Stimulated activated CD4-positive, alpha-beta T cell treated with anti-CD3 and anti-CD28 coated beads, TNF-alpha, amount 100 ng/mL, for 4 hours (primary cell): ENCODE measurements at regions not wholly inside any gene's neighbourhood (a gene's known extent, or its start where the extent isn't known, plus 50 kb on each side); places are given as distances from the start of the nearest gene placed in this dataset.
"Not testable (repeated sequence)": the region's sequence is repeated elsewhere in the genome, so short reads cannot be mapped to it uniquely, and the experiment has no call there.

ENCODE experiments used
- DNase-seq, 3 experiments: peaks; one replicate each; pipeline ENCODE4 v3.0.0-alpha.2; 2020; ENCODE audit warnings: low read depth in 3 of 3

DNA sequence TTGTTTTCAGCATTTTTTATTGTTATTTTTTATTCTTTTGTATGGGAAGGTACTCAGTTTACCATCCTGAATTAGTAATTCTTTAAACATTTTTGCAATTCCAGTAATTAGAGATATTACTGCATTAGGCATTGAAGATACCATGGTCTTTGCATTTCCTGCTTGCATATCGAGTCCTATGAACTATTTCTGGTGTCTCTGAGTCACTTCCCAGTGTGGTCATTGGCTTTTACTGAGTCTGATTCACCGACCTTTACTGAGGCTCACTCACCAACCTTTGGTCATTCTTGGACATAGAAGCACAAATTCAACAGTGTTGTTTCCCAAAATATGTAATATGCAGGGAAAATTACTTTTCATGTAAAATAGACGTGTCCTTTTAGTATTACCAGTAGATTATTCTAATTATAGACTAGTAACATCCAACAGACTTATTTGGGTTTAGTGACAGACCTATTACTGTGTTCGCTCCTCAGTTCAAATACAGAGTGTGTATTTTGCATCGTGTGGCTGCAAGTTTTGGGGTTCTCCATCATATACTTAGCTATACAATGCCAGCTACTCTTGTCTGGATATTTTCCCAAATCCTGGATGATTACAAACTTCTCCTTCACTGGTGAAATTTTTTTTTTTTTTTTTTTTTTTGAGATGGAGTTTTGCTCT lies 180.7 kb upstream of the PRSS1 start:
- no peak for DNase-seq

DNA sequence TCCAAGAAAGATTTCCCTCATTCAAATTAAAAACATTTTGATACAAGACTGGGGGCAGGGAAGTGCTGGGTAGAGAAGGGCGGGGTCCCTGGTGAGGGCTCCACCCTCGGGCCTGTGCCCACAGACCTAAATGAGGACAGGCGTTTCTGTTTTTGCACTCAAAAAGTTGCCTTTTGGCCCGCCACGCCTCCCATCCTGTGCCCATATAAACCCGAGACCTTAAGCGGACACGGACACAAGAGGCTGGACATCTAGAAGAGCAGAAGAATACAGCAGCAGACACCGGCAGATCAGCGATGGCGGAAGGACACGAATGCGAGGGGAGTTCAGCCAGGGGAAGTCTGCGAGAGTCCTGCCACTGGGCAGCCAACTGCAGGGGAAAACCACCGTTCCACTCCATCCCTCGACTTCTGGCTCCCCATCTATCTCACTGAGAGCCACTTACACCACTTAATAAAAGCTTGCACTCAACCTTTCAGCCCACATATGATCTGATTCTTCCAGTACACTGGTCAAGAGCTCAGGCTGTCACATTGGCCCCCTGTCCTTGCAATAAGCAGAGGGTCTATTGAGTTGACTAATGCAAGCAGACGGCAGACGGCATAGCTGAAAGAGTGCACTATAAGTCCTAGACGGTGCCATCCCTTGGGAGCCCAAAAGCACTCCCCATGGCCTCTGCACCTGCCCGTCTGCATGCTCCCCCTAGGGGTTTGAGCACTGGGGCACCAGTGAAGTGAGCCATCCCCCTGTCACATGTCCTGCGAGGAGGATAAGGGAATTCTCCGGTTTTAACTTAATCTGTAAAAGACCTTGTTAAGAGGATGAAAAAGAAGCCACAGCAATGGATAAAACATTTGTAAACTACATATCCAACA lies 181.8 kb upstream of the PRSS1 start:
- no peak for DNase-seq

DNA sequence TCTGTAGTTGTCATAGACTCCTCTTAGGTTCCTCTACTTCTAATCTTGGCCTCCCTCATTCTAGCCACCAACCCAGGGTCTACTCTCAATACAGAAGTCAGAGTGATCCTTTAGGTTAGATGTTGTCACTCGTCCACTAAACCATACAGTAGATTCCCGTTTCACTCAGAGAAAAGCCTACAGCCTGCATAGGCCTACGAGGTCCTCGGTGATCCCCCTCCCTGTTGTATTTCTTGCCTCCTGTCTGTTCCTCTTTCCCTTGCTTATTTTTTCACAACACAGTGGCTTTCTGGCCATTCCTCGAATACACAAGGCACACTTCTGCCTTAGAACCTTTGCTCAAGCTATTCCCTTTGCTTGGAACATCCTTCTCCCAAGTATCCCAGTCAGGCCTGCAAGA lies 183.0 kb upstream of the PRSS1 start:
- no peak for DNase-seq

DNA sequence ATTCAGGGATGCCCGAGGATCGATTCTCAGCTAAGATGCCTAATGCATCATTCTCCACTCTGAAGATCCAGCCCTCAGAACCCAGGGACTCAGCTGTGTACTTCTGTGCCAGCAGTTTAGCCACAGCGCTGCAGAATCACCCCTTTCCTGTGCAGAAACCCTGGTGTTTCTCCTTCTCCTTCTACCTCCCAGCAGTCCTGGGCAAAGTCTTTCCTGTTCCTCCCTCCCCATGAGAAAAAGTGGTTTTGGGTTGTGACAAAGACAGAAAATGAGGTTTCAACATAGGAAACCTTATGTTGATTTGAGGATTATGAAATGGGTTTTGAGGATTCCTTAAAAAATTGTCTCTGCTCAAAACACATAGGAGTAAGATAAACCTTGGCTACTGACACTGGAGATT lies 185.1 kb upstream of the PRSS1 start:
- not testable (repeated sequence) for DNase-seq

DNA sequence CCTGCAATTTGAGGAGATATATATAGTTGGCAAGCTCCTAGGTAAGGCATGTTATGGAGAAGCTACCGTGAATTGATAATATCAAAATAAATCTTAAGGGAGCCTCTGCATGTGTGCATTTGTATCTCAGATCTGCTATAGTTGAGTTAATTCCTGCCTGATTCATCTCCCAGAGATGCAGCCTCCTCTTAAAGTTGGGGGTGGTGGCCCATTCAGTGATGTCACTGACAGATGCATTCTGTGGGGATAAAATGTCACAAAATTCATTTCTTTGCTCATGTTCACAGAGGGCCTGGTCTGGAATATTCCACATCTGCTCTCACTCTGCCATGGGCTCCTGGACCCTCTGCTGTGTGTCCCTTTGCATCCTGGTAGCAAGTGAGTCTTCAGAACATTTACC lies 185.8 kb upstream of the PRSS1 start:
- DNase-seq: no peak

DNA sequence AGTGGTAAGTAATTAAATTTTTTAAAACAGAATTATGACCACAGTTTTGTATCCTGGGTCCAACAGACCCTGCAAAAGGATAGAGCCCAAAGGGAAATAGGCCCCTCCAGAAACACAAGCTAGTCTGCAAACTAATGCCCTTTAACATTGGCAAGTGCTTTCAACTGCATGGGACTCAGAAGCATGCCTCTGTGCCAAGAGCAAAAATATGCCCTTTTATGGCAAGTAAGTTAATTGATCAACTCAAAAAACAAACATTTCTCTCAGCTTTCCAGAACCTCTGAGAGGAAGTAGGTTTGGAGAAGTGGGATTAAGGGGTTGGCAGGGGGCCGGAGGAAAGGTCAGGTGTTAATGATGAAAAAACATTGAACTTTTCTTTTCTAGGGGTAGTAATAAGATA lies 186.6 kb upstream of the PRSS1 start:
- DNase-seq: no peak

DNA sequence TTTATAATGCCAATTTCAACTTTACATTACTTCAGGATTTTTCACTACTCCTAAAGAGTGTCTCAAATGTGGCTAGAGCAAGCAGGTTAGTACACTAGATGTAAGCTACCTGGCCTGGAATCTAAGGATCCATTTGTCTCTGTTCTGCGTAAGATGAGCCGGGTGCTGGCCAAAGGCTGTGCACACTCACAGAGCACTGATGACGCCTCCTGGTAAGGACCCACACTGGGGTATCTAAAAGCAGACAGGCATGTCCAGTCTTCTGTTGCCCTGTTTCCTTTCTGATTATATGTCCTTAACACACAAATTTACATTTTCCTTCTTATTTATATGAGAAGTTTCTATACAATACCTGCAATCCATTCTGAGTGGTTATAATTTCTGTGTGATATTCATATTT lies 187.9 kb upstream of the PRSS1 start:
- not testable (repeated sequence) for DNase-seq

DNA sequence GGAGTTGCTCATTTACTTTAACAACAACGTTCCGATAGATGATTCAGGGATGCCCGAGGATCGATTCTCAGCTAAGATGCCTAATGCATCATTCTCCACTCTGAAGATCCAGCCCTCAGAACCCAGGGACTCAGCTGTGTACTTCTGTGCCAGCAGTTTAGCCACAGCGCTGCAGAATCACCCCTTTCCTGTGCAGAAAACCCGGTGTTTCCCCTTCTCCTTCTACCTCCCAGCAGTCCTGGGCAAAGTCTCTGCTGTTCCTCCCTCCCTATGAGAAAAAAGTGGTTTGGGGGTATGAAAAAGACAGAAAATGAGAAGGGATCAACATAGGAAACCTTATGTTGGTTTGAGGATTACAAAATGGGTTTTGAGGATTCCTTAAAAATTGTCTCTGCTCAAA lies 188.5 kb upstream of the PRSS1 start:
- DNase-seq: not testable (repeated sequence)

DNA sequence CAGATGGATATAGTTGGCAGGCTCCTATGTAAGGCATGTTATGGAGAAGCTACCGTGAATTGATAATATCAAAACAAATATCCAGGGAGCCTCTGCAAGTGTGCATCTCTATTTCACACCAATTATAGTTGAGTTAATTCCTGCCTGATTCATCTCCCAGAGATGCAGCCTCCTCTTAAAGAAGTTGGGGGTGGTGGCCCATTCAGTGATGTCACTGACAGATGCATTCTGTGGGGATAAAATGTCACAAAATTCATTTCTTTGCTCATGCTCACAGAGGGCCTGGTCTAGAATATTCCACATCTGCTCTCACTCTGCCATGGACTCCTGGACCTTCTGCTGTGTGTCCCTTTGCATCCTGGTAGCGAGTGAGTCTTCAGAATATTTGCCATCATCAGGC lies 189.1 kb upstream of the PRSS1 start:
- no peak for DNase-seq

DNA sequence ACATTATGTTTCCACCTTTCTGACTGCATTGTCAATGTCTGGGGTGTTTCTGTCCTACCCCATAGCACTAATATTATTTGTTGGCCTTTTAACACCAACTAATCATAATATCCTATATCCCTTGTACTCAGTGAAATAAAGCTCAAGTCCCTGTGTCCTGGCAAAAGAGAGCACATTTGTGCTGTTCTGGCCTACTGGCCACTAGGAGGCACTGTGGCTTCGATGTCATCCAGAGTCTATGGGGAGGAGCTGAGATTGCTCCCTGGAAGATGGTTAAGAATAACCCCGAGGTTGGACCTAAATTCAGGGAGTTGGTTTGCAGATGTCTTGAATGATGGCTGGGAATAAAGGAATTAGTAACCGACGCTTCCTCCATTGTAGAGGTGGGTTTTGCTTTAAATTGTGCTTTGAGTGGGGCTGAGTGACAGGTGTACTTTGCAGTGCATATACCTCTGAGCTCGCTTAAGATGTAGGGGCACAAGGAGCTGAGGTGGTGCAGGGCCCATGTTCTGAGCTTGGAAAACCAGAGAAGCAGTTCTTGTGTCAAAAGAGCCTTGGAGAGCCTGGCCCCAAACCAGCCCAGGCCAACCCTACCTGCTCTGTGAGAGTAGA lies 191.2 kb upstream of the PRSS1 start:
- DNase-seq: peak in 2 of 3 experiments; percentile 4 to 24

DNA sequence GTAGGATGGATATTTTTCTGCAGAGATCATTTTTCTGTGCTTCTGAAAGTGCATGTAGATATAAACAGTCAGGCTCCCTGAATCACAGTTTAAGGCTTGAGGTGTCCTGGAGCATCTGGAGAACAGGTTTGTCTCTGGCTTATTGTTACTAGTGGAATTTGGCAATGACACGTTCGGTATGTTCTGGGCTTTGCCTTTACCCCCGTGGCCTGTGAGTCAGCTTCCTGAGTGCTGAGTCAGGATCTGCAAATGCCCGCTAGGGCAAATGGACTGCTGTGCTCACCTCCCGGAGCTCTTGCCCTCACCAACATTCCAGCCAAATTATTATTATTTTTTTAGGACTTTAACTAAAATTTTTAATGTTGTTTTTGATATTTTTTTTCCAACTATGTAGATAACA lies 192.5 kb upstream of the PRSS1 start:
- DNase-seq: no peak

DNA sequence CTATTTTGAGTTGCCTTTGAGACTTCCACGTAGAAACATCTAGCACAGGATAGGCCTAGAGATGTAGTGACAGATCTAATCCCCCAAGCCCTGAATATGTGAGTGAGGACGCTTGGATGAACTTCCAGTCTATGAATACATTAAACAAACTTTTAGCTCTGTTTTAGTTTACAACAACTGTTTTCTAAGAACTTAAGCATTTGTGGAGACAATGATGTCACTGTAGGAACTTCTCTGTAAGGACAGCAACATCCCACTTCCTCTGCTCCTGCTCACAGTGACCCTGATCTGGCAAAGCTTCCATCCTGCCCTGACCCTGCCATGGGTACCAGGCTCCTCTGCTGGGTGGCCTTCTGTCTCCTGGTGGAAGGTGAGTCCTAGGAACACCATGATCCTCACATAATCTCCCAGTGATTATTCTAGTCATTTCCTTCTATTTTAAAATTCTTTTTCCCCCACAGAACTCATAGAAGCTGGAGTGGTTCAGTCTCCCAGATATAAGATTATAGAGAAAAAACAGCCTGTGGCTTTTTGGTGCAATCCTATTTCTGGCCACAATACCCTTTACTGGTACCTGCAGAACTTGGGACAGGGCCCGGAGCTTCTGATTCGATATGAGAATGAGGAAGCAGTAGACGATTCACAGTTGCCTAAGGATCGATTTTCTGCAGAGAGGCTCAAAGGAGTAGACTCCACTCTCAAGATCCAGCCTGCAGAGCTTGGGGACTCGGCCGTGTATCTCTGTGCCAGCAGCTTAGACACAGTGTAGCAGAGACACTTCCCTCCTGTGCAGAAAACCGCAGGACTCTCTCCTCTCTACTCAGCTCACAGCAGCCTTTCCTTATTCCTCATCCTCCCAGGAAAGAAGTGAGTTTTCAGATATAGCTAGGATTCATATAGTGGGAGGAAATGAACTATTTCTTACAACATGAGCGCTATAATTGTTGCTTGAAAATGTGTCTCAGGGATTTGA lies 194.4 kb upstream of the PRSS1 start:
- no peak for DNase-seq

DNA sequence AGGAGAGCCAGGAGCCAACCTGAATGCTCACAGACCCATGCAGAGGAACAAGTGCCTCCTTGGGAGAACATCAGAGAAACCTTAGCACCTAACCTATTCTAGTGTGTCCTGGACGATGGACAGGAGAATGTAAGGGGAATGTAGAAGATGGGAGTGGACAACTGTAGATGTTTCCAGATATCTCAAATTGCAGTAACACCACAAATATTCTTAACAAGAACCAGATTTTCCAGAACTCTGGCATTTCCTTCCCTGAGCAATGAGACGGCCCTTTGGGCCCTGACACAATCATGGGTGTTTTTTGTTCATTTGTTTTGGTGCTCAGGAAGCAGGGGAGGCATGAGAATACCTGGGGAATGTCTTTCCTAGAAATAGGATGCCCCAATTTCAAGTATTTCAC lies 196.1 kb upstream of the PRSS1 start:
- no peak for DNase-seq

DNA sequence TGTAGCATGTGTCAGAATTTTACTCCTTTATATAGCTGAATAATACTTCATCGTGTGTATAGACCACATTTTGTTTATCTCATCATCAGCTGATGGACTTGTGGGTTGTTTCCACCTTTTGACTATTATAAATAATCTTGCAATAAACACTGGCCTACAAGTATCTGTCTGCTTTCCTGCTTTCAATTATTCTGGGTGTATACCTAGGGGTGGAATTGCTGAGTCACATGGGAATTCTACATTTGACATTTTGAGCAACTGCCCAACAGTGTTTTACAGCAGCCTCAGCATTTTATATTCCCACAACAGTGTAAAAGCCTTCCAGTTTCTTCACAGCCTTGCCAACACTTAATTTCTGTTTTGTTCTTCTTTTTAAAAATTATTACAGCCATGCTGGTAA lies 200.3 kb upstream of the PRSS1 start:
- no peak for DNase-seq

DNA sequence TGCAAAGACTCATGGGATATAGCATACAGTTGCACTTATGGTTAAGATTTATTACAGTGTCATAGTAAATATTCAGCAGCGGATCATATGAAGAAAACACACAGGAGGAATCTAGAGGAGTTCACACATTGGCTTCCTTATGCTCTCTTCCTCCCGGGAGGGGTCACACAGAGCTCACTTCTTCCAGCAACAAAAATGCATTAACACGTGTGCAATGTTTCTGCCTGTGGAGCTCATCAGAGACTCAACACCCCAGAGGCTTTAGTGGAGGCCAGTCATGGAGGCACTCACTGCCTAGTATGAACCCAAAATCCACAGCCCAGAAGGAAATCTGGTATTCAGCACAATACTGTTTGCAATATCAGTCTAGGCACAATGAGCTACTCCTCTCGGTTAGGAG lies 202.8 kb upstream of the PRSS1 start:
- no peak for DNase-seq

DNA sequence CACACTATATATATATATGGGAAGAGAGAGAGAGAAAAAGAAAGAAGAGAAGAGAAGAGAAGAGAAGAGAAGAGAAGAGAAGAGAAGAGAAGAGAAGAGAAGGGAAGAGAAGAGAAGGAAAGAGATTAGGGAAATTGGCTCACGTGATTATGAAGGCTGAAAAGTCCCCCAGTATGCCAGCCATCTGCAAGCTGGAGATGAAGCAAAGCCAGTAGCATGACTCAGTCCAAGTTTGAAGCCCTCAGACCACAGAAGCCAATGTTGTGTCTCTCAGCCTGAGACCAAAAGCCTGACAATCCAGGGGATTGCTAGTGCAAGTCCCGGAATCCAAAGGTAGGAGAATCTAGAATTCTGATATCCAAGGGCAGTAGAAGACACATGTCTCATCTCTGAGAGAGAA lies 206.3 kb upstream of the PRSS1 start:
- DNase-seq: no peak

DNA sequence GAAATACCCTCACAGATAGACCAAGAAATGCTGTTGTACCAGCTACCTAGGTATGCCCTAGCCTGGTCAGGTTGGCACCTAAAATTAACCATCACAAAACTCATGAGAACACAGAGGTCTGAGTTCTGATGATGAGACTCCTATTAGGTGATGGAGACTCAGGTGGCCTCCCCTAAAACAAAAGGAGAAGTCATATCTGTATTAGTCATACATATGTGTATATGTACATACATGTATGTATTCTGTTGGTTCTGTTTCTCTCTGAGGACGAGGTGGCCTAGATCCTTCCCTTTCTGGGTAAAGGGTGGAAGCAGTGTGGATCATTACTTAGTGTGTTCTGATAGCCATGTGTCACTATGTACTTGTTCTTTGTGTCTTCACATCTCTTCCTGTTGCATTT lies 207.2 kb upstream of the PRSS1 start:
- no peak for DNase-seq

DNA sequence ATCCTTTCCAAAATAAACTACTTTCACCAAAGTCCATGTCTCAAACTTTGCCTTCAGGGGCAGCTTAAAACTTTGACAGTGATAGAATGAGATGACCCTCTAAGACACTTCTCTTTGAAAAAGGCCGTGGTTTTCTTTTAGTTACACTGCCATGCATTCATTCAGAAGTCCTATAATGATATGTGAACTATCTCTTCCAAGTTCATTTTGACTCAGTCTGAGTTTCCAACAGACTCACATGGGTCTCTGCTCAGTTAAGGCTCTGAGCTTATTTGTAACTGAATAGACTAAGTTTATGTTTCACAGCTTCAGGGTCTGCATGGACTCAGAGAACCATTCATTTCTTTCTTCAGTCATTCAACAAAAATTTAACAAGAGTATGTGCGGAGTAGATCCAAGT lies 208.9 kb upstream of the PRSS1 start:
- DNase-seq: no peak

DNA sequence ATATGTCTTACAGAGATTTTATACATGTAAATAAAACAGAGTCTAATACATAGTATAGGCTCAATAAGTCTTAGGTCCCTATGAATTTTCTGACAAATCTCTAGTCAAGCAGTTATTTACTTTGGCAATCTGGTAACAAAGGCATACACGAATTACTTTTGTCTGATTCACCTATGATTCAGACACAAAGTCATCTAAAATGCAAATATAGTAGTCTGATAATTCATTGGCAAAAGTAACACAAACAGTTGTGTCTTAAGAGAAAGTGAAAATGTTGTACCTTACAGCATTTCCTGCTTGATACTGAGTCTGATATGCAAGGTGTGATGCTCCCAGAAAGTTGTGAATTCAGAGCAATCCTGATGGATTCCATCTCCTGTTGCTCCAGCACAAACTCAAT lies 209.4 kb upstream of the PRSS1 start:
- no peak for DNase-seq

DNA sequence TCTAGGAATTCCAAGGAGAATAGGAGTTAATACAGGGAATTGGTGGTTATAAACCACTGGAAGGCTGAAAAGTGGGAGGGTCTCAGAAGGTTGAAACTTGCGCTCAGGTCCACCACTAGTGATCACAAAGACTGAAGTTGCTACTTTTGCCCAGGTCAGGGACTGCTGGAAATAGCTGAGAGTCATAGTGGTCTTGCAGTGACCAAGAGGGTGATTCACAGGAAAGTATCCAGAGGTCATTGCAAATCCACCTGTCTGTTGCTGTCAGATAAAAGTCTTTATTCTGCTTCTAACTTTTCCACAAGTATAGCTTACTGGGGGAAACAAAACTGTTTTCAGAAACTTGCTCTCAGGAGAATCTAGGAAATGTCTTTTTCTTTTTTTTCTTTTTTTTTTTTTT lies 211.5 kb upstream of the PRSS1 start:
- DNase-seq: no peak

DNA sequence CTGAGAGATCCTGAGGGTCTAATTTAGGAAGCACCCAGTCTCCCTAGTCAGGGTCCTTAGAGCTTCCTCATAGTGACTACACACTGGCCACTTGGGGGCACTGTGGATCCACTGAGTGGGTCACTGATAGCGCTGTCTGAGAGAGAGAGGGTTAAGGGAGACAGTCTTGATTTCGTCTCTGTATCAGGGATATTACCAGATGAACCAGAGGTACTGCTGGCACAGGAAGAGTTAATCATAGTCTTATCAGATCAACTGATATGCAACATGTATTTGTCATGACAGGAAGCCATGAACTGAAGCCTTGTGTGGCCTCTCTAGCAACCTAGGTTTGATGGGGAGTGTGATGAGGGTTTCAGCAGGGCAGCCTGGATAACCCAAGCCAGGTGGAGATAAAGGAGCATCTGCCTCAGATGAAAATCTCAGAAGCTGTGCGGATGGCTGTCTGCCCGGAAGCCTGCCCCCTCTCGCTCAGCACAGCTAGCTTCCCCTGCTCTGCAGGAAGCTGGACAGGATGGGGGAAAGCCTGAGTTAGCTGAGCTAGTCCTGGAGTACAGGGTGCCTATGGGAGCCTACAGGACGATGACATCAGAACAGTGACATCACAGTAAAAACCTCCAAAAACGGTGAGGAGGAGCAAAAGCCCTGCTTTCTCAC lies 214.0 kb upstream of the PRSS1 start:
- DNase-seq: peak; percentile 45 to 61 (median 49)
